GM18507 (cell line): ENCODE measurements at regions not wholly inside any gene's neighbourhood (a gene's known extent, or its start where the extent isn't known, plus 50 kb on each side); places are given as distances from the start of the nearest gene placed in this dataset.

ENCODE experiments used
- DNase-seq: peaks from one replicate; pipeline ENCODE4 v3.0.0; 2011; ENCODE audit warnings: low read depth; ENCODE audit not compliant: insufficient read length; ENCODE audit errors: extremely low spot score
- FAIRE-seq: peaks from 2 replicates; lab custom pipeline; 2011; peaks lifted over from hg19 to GRCh38; lab: Jason Lieb, UNC

DNA sequence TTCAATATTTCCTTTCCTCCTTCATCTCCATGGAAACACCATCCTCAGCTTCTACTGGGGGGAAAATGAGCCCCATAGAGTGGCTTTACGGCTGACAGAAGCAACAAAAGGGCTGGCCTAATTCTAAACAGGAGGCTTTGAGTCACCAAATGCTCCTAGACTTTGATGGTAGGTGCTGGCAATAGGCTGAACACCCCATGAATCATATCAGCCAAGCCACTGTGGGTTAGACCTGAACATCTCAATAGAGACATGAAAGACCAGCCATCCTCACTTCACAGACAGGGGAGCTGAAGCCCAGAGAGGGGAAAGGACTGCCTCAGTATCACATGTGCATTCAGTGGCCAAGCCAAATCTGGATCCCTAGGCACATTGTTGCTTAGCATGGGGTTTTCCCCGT lies 107.6 kb downstream of the AMER1 start:
- FAIRE-seq (no peak), DNase-seq (no peak)

GRCh38 chrX:64093761-64094160 lies 111.7 kb downstream of the AMER1 start:
- FAIRE-seq: peak; percentile 80
- DNase-seq: no peak
